AG08396 (cell line): ENCODE measurements at regions not wholly inside any gene's neighbourhood (a gene's known extent, or its start where the extent isn't known, plus 50 kb on each side); places are given as distances from the start of the nearest gene placed in this dataset.
"Not testable (repeated sequence)": the region's sequence is repeated elsewhere in the genome, so short reads cannot be mapped to it uniquely, and the experiment has no call there.

Source experiments
- DNase-seq: peaks from one replicate; pipeline ENCODE4 v3.0.0; 2012; ENCODE audit warnings: low spot score, mixed read lengths

GRCh38 chr14:30309405-30309804 lies 249.6 kb upstream of the G2E3 start:
- DNase-seq = no peak

DNA sequence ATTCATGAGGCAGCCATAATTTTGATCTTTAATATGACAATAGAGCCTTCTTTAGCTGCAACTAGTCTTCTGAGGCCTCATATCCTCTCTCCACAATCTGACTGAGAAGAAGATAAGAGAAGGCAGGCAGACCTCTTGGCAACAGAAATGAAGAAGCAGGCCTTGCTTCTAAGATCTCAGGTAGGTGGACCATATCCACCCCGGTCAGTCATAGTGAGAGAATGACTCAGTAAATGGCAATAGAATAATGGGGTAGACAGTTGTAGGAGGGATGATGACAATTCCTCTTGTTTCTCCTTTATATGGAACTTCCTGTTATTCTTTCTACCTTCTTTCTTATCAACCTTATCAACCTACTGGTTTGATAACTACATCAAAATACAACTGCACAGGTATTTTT lies 246.7 kb upstream of the G2E3 start:
- no peak for DNase-seq

DNA sequence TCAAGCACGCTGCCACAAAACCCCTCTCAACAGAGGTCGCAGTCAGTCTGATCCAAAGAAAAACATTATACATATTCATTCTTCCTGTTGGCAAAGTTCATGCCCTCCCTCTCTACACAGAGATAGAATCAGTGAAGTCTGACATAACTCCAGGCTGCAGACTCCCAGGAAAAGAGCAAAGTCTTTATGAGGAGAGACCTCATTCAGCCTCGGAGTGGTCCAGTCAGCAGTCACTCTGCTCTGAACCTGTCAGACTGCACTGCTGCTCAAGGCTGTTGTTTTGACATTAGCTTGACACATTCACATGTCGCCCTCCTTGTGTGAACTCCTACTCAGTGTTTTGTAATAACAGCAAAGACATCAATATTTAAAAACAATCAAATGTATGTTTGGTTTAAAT lies 241.2 kb upstream of the G2E3 start:
- DNase-seq = no peak

DNA sequence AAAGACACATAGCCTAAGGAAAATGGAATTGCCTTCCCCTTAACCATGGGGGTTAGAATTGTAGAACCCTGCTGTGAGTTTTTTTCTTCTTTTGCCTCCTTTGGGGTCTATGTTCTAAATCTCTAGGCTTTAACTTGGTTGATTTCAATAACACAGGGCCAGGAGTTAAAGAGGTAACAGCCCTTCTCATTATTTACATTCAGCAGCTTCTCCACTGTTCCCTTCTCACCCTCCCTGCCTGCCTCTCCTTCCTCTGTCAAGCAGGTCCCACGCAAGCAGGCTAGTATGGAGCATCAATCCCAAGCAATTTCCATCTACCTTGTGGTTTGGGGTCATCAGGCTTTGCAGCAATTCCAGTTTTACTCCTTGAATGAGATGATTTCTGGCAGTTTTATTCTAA lies 236.1 kb upstream of the G2E3 start:
- DNase-seq = no peak

DNA sequence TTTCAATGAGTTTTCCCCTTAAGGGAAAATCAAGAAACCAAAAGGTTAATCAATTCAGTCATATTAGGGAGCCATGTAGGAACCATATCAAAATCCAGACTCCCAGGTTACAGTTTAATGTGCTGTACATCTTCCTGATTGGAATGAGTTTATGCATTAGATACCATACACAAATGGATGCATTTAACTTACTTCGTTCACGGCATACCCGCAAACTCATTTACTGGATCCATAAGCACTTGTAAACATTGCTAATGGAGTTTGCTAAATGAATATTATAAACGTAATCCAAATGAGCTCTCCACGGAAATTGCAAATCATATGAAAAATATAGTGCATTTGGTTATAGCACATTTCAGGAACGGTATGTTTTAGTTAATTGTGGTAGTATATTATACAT lies 228.9 kb upstream of the G2E3 start:
- DNase-seq = no peak

- DNase-seq = no peak
These were observed 228.5 kb upstream of the G2E3 start for GRCh38 chr14:30330445-30330844.

GRCh38 chr14:30331030-30331429 lies 227.9 kb upstream of the G2E3 start:
- no peak for DNase-seq

- no peak for DNase-seq
These were observed 226.6 kb upstream of the G2E3 start for GRCh38 chr14:30332374-30332773.

- DNase-seq = no peak
These were observed 225.0 kb upstream of the G2E3 start for GRCh38 chr14:30333934-30334333.

DNA sequence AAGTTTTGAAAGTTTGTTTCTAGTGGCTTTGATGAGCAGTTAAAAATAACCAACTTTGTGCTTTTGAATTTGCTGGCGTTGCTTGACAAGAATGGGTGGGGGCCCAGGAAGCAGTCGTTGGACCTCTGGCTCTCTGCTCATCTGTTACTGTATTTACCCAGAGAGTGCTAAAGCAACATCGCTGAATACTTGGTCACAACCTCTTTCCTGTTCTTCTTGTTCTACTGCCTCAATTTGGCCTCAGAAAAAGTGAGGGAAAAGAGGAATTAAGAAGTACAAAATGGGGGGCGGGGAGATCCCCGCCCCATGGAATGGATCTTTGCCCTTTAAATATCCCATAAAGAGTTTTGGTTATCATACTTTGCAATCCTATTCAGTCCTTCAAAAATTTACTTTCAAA lies 221.5 kb upstream of the G2E3 start:
- DNase-seq = no peak

DNA sequence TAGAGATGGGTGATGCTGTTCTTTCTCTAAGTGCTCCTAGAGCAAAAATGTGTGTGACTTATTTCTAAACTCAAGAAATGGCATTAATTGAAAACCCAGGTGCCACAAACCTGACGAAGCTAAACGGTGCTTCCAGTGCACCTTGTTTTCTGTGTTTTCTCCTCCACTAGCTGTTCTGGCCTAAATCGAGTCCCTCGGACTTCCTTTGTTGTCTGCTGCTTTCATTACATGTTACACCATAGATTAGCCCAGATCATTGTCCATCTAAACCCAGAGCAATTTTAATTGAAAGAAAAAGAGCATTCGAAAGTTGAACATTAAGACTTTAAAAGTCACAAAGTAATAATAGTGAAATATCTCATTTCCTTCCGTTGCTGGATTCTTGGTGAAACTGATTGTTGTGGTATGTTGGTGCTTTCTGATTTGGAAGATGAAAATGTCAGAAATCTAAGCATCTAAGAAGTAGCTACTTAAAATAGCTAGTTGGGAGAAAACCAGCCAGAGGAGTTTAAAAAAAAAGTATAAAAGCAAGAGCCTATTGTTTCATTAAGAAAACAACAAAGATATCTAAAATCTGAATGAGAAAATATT lies 219.6 kb upstream of the G2E3 start:
- no peak for DNase-seq

GRCh38 chr14:30340495-30340894 lies 218.5 kb upstream of the G2E3 start:
- no peak for DNase-seq

- no peak for DNase-seq
These were observed 213.4 kb upstream of the G2E3 start for GRCh38 chr14:30345511-30345910.

GRCh38 chr14:30348445-30348844 lies 210.5 kb upstream of the G2E3 start:
- DNase-seq = no peak

DNA sequence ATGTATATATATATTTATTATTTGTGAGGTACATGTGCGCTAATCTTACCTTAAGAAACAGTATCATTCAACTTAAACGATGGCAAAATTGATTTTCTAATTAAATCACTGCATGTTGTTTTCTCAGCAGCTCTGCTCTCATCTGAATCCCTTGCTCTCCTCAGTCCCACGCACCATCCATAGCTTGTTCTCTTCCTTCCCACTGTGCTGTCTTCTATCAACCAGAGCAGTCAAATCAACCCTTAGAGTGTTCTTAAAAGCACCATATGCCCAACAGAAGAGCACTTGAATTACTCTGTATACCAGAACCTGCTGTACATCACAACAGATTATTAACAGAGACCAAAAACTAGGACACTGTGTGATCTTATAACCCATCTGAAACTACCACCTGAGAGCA lies 209.4 kb upstream of the G2E3 start:
- DNase-seq = no peak

- DNase-seq = no peak
These were observed 204.5 kb upstream of the G2E3 start for GRCh38 chr14:30354439-30354838.

- DNase-seq = no peak
These were observed 203.5 kb upstream of the G2E3 start for GRCh38 chr14:30355431-30355913.

- DNase-seq = no peak
These were observed 202.3 kb upstream of the G2E3 start for GRCh38 chr14:30356438-30357202.

DNA sequence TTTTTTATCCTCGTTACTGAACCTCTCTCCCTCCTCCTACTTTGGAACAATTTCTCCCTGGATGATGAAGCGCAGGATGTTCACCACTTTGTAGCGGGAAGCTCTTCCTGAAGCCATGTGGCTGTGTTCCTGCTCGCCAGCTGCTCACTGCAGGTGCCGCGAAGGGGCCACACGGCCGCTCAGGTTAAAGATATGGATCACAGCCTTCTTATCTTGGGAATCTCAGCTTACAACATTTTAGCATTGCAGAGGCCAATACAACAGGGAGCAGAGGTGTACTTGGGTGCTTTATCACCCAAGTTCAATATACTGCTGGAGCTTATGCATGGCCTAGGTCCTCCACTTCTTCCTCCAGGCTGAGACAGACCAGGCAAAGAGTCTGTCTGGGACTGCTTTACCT lies 201.2 kb upstream of the G2E3 start:
- DNase-seq = no peak

DNA sequence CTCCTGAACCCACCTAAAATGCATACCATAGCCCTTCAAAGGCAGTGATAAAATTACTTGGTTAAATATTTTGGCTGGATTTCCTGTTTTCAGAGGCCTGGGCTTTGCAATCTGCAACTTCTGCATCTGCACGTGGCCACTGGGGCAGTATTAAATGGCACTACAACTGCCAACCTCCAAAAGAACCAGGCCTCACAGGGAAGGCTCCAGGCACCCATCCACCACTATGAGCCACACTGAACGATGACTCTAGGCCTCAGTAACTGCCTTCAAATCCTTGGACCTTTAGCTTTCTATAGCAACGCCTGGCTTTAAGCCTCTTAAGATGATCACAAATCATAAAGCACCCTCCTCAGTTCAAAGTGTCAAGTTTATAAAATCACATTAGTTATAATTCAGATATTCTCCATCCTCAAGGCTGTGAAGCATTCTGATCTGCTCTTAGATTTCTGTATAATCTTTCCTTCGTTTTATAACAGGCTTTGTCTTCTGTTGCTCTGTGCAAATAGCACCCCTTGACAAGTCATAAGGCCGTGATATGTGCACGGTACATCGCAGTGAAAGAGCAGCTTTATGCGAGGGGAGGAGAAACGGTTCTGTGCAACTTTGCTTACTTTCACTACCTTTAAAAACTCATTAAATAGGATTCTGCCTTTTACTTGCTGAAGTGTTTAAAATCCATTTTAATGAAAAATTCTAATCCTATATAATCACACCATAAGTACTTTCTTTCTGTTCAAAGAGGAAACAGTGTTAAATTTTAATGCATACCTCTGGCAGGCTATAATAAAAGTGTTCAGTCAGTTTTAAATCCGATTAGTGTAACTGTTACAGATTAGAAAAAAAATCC lies 196.4 kb upstream of the G2E3 start:
- DNase-seq = no peak

DNA sequence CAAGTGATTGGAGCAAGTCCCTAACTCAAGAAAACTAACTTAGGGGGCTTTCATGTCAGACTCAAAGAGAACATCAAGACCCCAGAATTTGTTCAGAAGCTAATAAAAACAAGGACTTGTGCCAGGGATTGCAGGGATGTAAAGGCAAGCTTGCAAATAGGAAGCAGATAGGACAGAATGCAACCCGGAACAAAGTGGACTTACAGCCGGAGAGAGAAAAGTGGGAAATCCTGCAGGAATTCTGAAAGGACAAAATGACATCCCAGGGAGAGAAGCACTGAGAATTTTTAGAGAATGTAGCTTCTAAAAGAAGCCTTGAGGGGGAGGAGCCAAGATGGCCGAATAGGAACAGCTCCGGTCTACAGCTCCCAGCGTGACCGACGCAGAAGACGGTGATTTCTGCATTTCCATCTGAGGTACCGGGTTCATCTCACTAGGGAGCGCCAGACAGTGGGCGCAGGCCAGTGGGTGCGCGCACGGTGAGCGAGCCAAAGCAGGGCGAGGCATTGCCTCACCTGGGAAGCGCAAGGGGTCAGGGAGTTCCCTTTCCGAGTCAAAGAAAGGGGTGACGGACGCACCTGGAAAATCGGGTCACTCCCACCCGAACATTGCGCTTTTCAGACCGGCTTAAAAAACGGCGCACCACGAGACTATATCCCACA lies 195.6 kb upstream of the G2E3 start:
- DNase-seq = not testable (repeated sequence)

GRCh38 chr14:30369502-30370180 lies 189.3 kb upstream of the G2E3 start:
- no peak for DNase-seq
